ENCODE measurements at regions not wholly inside any gene's neighbourhood (a gene's known extent, or its start where the extent isn't known, plus 50 kb on each side); places are given as distances from the start of the nearest gene placed in this dataset.

- TF ChIP-seq CTCF (IDR thresholded peaks at IDR 0.05; ENCODE audit: low read depth, low read length, missing input control) (no peak), REST (IDR thresholded peaks at IDR 0.05) (no peak)
Measured at GRCh38 chr15:60118146-60118545, 114.0 kb downstream of the FOXB1 start (continued).

- DNase-seq (ENCODE audit: low spot score) = no peak
- Histone ChIP-seq H3K36me3 (ENCODE audit: control insufficient read depth in 4 of 4, insufficient read depth in 3 of 4, low read depth in 1 of 4, low read length in 3 of 4) (no peaks in the 10 kb centered on the region), H3K9me3 (ENCODE audit: control insufficient read depth in 4 of 4, low read length in 3 of 4) (no peaks in the 10 kb centered on the region), H3K27ac (ENCODE audit: low read depth in 1 of 2, low read length in 2 of 2) (no peak overlapping the region), H3K9ac (ENCODE audit: low read depth in 1 of 2, low read length in 2 of 2) (no peak overlapping the region), H3K4me3 (ENCODE audit: low read depth in 1 of 3, low read length in 3 of 3) (no peak overlapping the region), H3K27me3 (ENCODE audit: control insufficient read depth in 4 of 4, insufficient read depth in 4 of 4, low read length in 3 of 4) (peaks cover 0 to 2% (median 0%) of the 10 kb centered on the region in 4 donors), H3K4me1 (ENCODE audit: control insufficient read depth in 4 of 4, insufficient read depth in 4 of 4, low read length in 3 of 4) (no peaks in the 10 kb centered on the region)
- no peak for TF ChIP-seq SP1 (IDR thresholded peaks at IDR 0.05)
- no peak for TF ChIP-seq EGR1 (IDR thresholded peaks at IDR 0.05; ENCODE audit: low read depth in 2 of 2)
- TF ChIP-seq ZBTB33 (IDR thresholded peaks at IDR 0.05) = no peak
- no peak for TF ChIP-seq ATF3 (IDR thresholded peaks at IDR 0.05)
- 57% methylated on average over 3 of the region's 3 CpGs for WGBS
Measured at GRCh38 chr15:60118626-60119025, 114.5 kb downstream of the FOXB1 start.

GRCh38 chr15:60119101-60119500 lies 115.0 kb downstream of the FOXB1 start:
- H3K4me3 ChIP-seq (ENCODE audit: low read depth in 1 of 3, low read length in 3 of 3) = no peak overlapping the region
- 59% methylated on average over 4 of the region's 4 CpGs for WGBS
- no peak for DNase-seq (ENCODE audit: low spot score)
- no peaks in the 10 kb centered on the region for H3K4me1 ChIP-seq (ENCODE audit: control insufficient read depth in 4 of 4, insufficient read depth in 4 of 4, low read length in 3 of 4)
- no peaks in the 10 kb centered on the region for H3K36me3 ChIP-seq (ENCODE audit: control insufficient read depth in 4 of 4, insufficient read depth in 3 of 4, low read depth in 1 of 4, low read length in 3 of 4)
- no peaks in the 10 kb centered on the region for H3K9me3 ChIP-seq (ENCODE audit: control insufficient read depth in 4 of 4, low read length in 3 of 4)
- H3K9ac ChIP-seq (ENCODE audit: low read depth in 1 of 2, low read length in 2 of 2) = no peak overlapping the region
- H3K27me3 ChIP-seq (ENCODE audit: control insufficient read depth in 4 of 4, insufficient read depth in 4 of 4, low read length in 3 of 4) = peaks cover 0 to 2% (median 0%) of the 10 kb centered on the region in 4 donors
- H3K27ac ChIP-seq (ENCODE audit: low read depth in 1 of 2, low read length in 2 of 2) = no peak overlapping the region
- TF ChIP-seq GABPA (IDR thresholded peaks at IDR 0.05 in 1 of 2, conservative IDR thresholded peaks at IDR 0.05 in 1 of 2) (no peak), RXRA (IDR thresholded peaks at IDR 0.05) (no peak), FOXA2 (IDR thresholded peaks at IDR 0.05) (no peak), NR2F2 (IDR thresholded peaks at IDR 0.05) (no peak), HNF4G (IDR thresholded peaks at IDR 0.05) (no peak), SP1 (IDR thresholded peaks at IDR 0.05) (no peak), FOXA1 (IDR thresholded peaks at IDR 0.05) (no peak), REST (IDR thresholded peaks at IDR 0.05) (no peak), HNF4A (conservative IDR thresholded peaks at IDR 0.05) (no peak), TAF1 (conservative IDR thresholded peaks at IDR 0.05) (no peak), ZBTB33 (IDR thresholded peaks at IDR 0.05) (no peak), ATF3 (IDR thresholded peaks at IDR 0.05) (no peak), MAX (IDR thresholded peaks at IDR 0.05) (no peak)
